ENCODE measurements at regions not wholly inside any gene's neighbourhood (a gene's known extent, or its start where the extent isn't known, plus 50 kb on each side); places are given as distances from the start of the nearest gene placed in this dataset.

DNA sequence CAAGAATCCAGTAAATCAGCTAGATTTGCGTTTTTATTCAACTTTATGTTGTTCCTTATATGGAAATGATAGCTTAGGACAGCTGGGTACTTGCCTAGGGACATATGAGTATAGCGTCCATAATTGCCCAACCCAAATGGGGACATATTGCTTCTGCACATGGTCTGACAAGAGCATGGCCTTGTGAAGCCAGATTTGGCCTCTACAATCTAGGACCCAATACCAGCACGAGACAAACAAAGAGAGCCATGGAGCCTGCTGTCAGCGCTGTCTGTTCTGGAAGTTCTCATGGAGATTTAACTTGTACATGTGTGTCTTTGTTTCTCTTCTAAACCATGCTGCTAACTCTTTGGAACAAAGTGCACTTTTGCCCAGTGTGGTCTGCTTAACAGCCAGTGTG lies 240.0 kb upstream of the CAMK1G start:
- H3K27me3 ChIP-seq, result no peaks in the 10 kb centered on the region
- DNase-seq (ENCODE audit: extremely low spot score in 2 of 2), result no peak
- H3K9me3 ChIP-seq, result no peaks in the 10 kb centered on the region
- intact Hi-C loops (cut with DNase I), result no loop called here
- peaks cover 7% of the 10 kb centered on the region for H3K4me1 ChIP-seq
- no peaks in the 10 kb centered on the region for H3K36me3 ChIP-seq
- no peak overlapping the region for H3K4me3 ChIP-seq
- TF ChIP-seq POLR2AphosphoS5 (IDR thresholded peaks at IDR 0.05; ENCODE audit: insufficient read depth in 1 of 2, low read depth in 1 of 2) (no peak), POLR2A (IDR thresholded peaks at IDR 0.05) (no peak)
- no peak overlapping the region for H3K27ac ChIP-seq

DNA sequence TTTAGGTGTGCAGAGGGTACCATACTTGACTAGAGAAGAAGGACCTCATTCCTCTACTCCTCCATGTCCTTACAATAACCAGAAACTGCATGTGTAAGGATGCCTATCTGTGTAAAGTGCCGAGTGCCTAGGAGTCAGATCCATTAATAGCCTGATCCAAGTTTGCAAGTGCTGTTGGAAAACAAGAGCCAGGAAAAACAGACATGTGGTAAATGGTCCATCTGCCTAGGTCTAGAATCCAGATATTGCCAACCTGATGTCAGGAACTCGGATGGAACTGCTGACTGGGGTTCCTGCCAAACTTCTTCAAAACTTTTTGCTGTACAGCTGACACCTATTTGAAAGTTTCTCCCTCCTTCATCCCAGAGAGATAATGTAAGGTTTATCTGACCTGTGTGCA lies 239.4 kb upstream of the CAMK1G start:
- Histone ChIP-seq H3K27me3 (no peaks in the 10 kb centered on the region), H3K9me3 (no peaks in the 10 kb centered on the region), H3K27ac (no peak overlapping the region), H3K4me1 (peaks cover 7% of the 10 kb centered on the region), H3K36me3 (no peaks in the 10 kb centered on the region), H3K4me3 (no peak overlapping the region)
- TF ChIP-seq POLR2A (IDR thresholded peaks at IDR 0.05) (no peak), POLR2AphosphoS5 (IDR thresholded peaks at IDR 0.05; ENCODE audit: insufficient read depth in 1 of 2, low read depth in 1 of 2) (no peak)
- TF ChIP-seq, protein P1, sequence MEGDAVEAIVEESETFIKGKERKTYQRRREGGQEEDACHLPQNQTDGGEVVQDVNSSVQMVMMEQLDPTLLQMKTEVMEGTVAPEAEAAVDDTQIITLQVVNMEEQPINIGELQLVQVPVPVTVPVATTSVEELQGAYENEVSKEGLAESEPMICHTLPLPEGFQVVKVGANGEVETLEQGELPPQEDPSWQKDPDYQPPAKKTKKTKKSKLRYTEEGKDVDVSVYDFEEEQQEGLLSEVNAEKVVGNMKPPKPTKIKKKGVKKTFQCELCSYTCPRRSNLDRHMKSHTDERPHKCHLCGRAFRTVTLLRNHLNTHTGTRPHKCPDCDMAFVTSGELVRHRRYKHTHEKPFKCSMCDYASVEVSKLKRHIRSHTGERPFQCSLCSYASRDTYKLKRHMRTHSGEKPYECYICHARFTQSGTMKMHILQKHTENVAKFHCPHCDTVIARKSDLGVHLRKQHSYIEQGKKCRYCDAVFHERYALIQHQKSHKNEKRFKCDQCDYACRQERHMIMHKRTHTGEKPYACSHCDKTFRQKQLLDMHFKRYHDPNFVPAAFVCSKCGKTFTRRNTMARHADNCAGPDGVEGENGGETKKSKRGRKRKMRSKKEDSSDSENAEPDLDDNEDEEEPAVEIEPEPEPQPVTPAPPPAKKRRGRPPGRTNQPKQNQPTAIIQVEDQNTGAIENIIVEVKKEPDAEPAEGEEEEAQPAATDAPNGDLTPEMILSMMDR (IDR thresholded peaks at IDR 0.05), result no peak
- no peak for DNase-seq (ENCODE audit: extremely low spot score in 2 of 2)
- intact Hi-C loops (cut with DNase I), result no loop called here

DNA sequence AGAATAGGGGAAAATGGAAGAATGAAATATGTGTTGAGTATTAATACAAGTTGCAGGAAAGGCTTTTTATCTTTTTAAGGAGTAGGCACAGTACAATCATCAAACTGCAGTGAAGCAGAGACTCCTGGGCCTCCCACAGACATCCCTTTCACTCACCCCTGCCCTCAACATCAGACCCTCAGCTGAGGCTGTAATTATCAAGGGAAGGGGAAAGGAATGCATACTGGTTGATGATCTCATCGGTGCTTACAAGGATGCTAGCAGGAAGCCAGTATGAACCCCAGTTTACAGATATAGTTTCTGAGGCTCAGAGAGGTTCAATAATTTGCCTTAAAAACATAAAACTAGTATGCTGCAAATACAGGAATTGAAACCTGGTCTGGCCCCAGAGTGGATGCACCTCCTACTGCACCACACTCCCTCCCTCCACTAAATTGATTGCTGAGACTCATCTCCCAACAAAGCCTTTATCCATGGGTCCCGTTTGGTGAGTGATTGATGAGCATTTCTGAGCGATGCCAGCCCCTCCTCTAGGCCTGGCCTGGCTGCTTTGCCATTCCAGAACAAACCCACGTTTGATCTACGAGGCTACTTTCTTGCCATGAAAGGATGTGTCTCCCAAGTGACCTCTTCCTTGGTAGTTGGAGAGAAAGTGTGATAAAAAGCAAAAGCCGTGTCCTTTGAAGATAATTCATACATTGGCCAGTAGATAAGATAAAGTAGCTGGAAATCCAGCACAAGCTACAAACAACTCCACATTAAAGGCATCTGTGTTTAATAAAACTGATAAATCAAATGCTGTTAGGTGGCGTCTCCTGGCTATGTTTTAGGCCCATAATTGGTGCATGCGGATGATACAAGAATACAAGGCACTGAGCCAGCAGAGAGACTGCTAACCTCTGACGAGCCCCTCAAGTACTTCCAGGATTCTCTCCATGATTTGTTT lies 233.9 kb upstream of the CAMK1G start:
- Histone ChIP-seq H3K4me3 (no peak overlapping the region), H3K27ac (no peak overlapping the region), H3K36me3 (no peaks in the 10 kb centered on the region), H3K9me3 (no peaks in the 10 kb centered on the region), H3K27me3 (no peaks in the 10 kb centered on the region), H3K4me1 (peaks cover 5% of the 10 kb centered on the region)
- TF ChIP-seq POLR2AphosphoS5 (IDR thresholded peaks at IDR 0.05; ENCODE audit: insufficient read depth in 1 of 2, low read depth in 1 of 2), result no peak
- TF ChIP-seq, protein P1 (IDR thresholded peaks at IDR 0.05), result no peak
- TF ChIP-seq POLR2A (IDR thresholded peaks at IDR 0.05), result no peak
- no peak for DNase-seq (ENCODE audit: extremely low spot score in 2 of 2)
- intact Hi-C loops (cut with DNase I), result loop anchor here (5.0 kb wide), 1 partner anchor 1542 kb away; no protein-coding TSS in a partner anchor

DNA sequence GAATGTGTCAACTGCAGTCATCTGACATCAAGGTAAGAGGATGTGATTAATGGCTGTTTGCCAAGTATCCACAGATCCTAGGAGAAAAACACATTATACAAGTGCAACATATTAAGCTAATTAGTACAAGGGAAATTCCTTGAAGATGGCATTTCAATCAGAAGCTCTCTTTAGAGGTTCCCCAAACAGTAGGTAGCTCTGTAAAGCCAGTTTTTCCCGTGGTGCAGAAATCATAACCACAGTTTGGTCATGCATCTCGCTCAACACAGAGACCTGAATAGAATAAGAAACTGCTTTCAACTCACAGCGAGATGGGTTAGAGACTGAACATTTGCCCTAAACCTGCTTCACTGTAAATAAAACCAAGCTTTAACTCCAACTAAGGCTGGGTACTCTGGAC lies 230.5 kb upstream of the CAMK1G start:
- H3K27ac ChIP-seq, result no peak overlapping the region
- H3K4me1 ChIP-seq, result peaks cover 16% of the 10 kb centered on the region
- intact Hi-C loops (cut with DNase I), result no loop called here
- no peaks in the 10 kb centered on the region for H3K36me3 ChIP-seq
- H3K4me3 ChIP-seq, result no peak overlapping the region
- TF ChIP-seq, protein P1 (IDR thresholded peaks at IDR 0.05), result no peak
- no peak for TF ChIP-seq POLR2AphosphoS5 (IDR thresholded peaks at IDR 0.05; ENCODE audit: insufficient read depth in 1 of 2, low read depth in 1 of 2)
- no peak for TF ChIP-seq POLR2A (IDR thresholded peaks at IDR 0.05)
- DNase-seq (ENCODE audit: extremely low spot score in 2 of 2), result no peak
- H3K27me3 ChIP-seq, result no peaks in the 10 kb centered on the region
- H3K9me3 ChIP-seq, result no peaks in the 10 kb centered on the region

DNA sequence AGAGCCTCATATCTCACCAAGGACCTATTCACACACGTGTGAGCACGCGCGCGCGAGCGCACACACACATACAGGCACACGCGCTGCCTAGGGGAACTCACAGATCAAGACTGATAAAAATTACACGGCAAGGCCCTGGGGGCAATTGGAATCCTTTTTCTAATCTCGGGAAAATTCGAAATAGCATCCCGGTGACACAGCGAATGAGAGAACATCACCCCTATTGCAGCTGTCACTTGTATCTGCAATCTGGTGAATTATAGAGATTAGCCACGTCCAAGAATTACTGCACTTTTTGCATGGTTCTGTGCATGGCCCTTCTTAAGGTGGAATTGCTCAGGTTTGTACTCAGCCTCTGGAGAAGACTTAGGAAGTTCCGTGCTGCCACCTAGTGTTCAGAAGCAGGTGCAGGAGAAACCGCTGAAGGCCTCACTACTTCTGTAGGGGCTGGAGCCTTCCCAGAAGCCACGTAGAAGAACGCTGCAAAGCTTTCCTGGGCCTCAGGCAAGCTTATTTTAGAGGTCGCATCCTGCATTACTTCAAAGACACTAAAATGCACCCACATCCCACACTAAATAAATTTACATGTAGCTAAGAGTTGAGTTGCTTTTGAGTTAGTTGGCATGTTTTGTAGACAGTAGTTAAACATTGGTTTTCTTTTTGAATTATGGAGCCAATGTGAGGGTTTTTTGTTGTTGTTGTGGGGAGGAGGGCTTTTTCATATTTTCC lies 229.2 kb upstream of the CAMK1G start:
- intact Hi-C loops (cut with DNase I), result no loop called here
- DNase-seq (ENCODE audit: extremely low spot score in 2 of 2), result no peak
- no peak overlapping the region for H3K27ac ChIP-seq
- peaks cover 16% of the 10 kb centered on the region for H3K4me1 ChIP-seq
- H3K36me3 ChIP-seq, result no peaks in the 10 kb centered on the region
- H3K4me3 ChIP-seq, result no peak overlapping the region
- no peak for TF ChIP-seq POLR2A (IDR thresholded peaks at IDR 0.05)
- TF ChIP-seq, protein P1 (IDR thresholded peaks at IDR 0.05), result peak in 2 of 3 experiments; percentile 60 to 63
- no peaks in the 10 kb centered on the region for H3K9me3 ChIP-seq
- no peaks in the 10 kb centered on the region for H3K27me3 ChIP-seq
